HS-27A (cell line): ENCODE measurements at regions not wholly inside any gene's neighbourhood (a gene's known extent, or its start where the extent isn't known, plus 50 kb on each side); places are given as distances from the start of the nearest gene placed in this dataset.

Experiments used
- DNase-seq: peaks from one replicate; pipeline ENCODE4 v3.0.0-alpha.2; 2012; ENCODE audit warnings: low read depth, missing footprints

- no peak for DNase-seq
Measured at GRCh38 chr3:13152826-13153710, 79.8 kb upstream of the IQSEC1 start.

- DNase-seq, result no peak
Measured at GRCh38 chr3:13150624-13151023, 77.4 kb upstream of the IQSEC1 start.

GRCh38 chr3:13149330-13150108, 76.3 kb upstream of the IQSEC1 start:
- DNase-seq, result no peak

GRCh38 chr3:13148561-13149329, 75.5 kb upstream of the IQSEC1 start:
- no peak for DNase-seq

- DNase-seq, result no peak
Measured at GRCh38 chr3:13148126-13148525, 74.9 kb upstream of the IQSEC1 start.

- DNase-seq, result no peak
Measured at GRCh38 chr3:13147344-13147743, 74.1 kb upstream of the IQSEC1 start.

- DNase-seq, result no peak
Measured at GRCh38 chr3:13146643-13147143, 73.5 kb upstream of the IQSEC1 start.

- no peak for DNase-seq
Measured at GRCh38 chr3:13145826-13146642, 72.8 kb upstream of the IQSEC1 start.

- no peak for DNase-seq
Measured at GRCh38 chr3:13145131-13145825, 72.0 kb upstream of the IQSEC1 start.

GRCh38 chr3:13144163-13145023, 71.2 kb upstream of the IQSEC1 start:
- no peak for DNase-seq

- no peak for DNase-seq
Measured at GRCh38 chr3:13143381-13144004, 70.3 kb upstream of the IQSEC1 start.

- DNase-seq, result no peak
Measured at GRCh38 chr3:13142552-13143380, 69.5 kb upstream of the IQSEC1 start.

GRCh38 chr3:13141991-13142412, 68.8 kb upstream of the IQSEC1 start:
- no peak for DNase-seq

GRCh38 chr3:13141183-13141582, 68.0 kb upstream of the IQSEC1 start:
- no peak for DNase-seq

- DNase-seq, result no peak
Measured at GRCh38 chr3:13140596-13140995, 67.4 kb upstream of the IQSEC1 start.

- DNase-seq, result no peak
Measured at GRCh38 chr3:13139471-13140065, 66.3 kb upstream of the IQSEC1 start.

GRCh38 chr3:13138833-13139145, 65.6 kb upstream of the IQSEC1 start:
- DNase-seq, result no peak
